NOMO-1 treated with dmso at 0.1 percent for 144 hours (cell line): ENCODE measurements at regions not wholly inside any gene's neighbourhood (a gene's known extent, or its start where the extent isn't known, plus 50 kb on each side); places are given as distances from the start of the nearest gene placed in this dataset.
"Not testable (repeated sequence)": the region's sequence is repeated elsewhere in the genome, so short reads cannot be mapped to it uniquely, and the experiment has no call there.

Source experiments
- DNase-seq: peaks from one replicate; lab custom pipeline; 2025; ENCODE audit not compliant: unreplicated experiment; lab: John Stamatoyannopoulos, UW

- DNase-seq, result no peak
These were observed 128.6 kb upstream of the FGF3 start for GRCh38 chr11:69947793-69948255.

- DNase-seq, result no peak
These were observed 129.3 kb upstream of the FGF3 start for GRCh38 chr11:69948256-69949141.

- DNase-seq, result no peak
These were observed 128.8 kb upstream of the ANO1 start for GRCh38 chr11:69949327-69949726.

GRCh38 chr11:69950120-69950519 lies 128.0 kb upstream of the ANO1 start:
- no peak for DNase-seq

- DNase-seq, result no peak
These were observed 127.5 kb upstream of the ANO1 start for GRCh38 chr11:69950621-69951020.

GRCh38 chr11:69951821-69952220 lies 126.3 kb upstream of the ANO1 start:
- DNase-seq, result no peak

GRCh38 chr11:69952229-69952975 lies 125.7 kb upstream of the ANO1 start:
- DNase-seq, result not testable (repeated sequence)

- DNase-seq, result no peak
These were observed 124.8 kb upstream of the ANO1 start for GRCh38 chr11:69953356-69953755.

GRCh38 chr11:69954756-69955155 lies 123.4 kb upstream of the ANO1 start:
- no peak for DNase-seq

- DNase-seq, result no peak
These were observed 121.4 kb upstream of the ANO1 start for GRCh38 chr11:69956669-69957190.

- DNase-seq, result no peak
These were observed 120.3 kb upstream of the ANO1 start for GRCh38 chr11:69957849-69958248.

GRCh38 chr11:69958308-69958707 lies 119.8 kb upstream of the ANO1 start:
- no peak for DNase-seq

GRCh38 chr11:69959461-69959860 lies 118.7 kb upstream of the ANO1 start:
- no peak for DNase-seq

- DNase-seq, result no peak
These were observed 116.4 kb upstream of the ANO1 start for GRCh38 chr11:69961738-69962137.

- no peak for DNase-seq
These were observed 116.0 kb upstream of the ANO1 start for GRCh38 chr11:69962152-69962551.

- DNase-seq, result no peak
These were observed 114.4 kb upstream of the ANO1 start for GRCh38 chr11:69963533-69964246.

- DNase-seq, result no peak
These were observed 113.9 kb upstream of the ANO1 start for GRCh38 chr11:69964247-69964643.

GRCh38 chr11:69965821-69966582 lies 112.1 kb upstream of the ANO1 start:
- DNase-seq, result no peak

- DNase-seq, result no peak
These were observed 111.6 kb upstream of the ANO1 start for GRCh38 chr11:69966583-69966835.

GRCh38 chr11:69966910-69967483 lies 111.1 kb upstream of the ANO1 start:
- DNase-seq, result no peak
